ENCODE measurements at regions not wholly inside any gene's neighbourhood (a gene's known extent, or its start where the extent isn't known, plus 50 kb on each side); places are given as distances from the start of the nearest gene placed in this dataset.

DNA sequence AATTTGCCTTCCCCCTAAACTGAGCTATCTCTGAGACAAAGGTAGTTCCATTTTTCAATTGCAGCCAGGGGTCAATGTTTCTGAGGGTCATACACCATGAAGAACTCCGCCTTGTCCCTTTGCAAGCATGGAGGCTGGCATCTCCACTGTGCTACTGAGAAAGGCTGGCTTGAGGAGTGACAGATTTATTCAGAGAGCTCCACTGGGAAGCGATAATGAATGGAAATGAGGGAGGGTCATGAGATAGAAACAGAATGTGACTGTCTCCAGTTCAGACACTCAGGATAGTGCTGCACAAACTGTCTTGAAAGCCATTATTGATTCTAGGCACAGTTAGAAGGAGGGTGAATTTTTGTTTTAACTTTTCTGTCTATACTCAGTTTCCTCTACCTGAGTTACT is 197.5 kb downstream of the ZNF326 start:
- WGBS (ENCODE audit: low lambda C conversion rate, missing lambda C conversion rate): 100% methylated on average over 2 of the region's 2 CpGs

GRCh38 chr1:90190523-90190922 is 195.6 kb downstream of the ZNF326 start:
- Histone ChIP-seq H3K9me3 (ENCODE audit: low read depth) (no peaks in the 10 kb centered on the region), H3K4me1 (ENCODE audit: insufficient read depth) (no peaks in the 10 kb centered on the region), H3K79me2 (no peaks in the 10 kb centered on the region), H3K27me3 (no peaks in the 10 kb centered on the region), H3K27ac (no peak overlapping the region), H3K4me3 (no peak overlapping the region), H3K4me2 (no peak overlapping the region), H4K20me1 (ENCODE audit: insufficient read depth, poor library complexity, severe bottlenecking) (no peaks in the 10 kb centered on the region), H2AFZ (no peak overlapping the region), H3K9me2 (replicated peaks; ENCODE audit: insufficient read depth) (no peaks in the 10 kb centered on the region), H3K36me3 (replicated peaks; ENCODE audit: insufficient read depth, low read depth) (no peaks in the 10 kb centered on the region)
- TF ChIP-seq EZH2 (IDR thresholded peaks at IDR 0.05; ENCODE audit: borderline replicate concordance) (no peak), EZH2phosphoT487 (IDR thresholded peaks at IDR 0.05; ENCODE audit: low read depth, severe bottlenecking, unreplicated experiment) (no peak), CTCF (IDR thresholded peaks at IDR 0.05; ENCODE audit: poor library complexity) (no peak)
- DNase-seq (ENCODE audit: low spot score): no peak

More for the DNA sequence above, 197.5 kb downstream of the ZNF326 start:
- Histone ChIP-seq H3K4me3 (no peak overlapping the region), H3K9me3 (ENCODE audit: low read depth) (no peaks in the 10 kb centered on the region), H4K20me1 (ENCODE audit: insufficient read depth, poor library complexity, severe bottlenecking) (no peaks in the 10 kb centered on the region), H3K27me3 (peaks cover 5% of the 10 kb centered on the region), H3K4me2 (no peak overlapping the region), H3K9me2 (replicated peaks; ENCODE audit: insufficient read depth) (no peaks in the 10 kb centered on the region), H3K4me1 (ENCODE audit: insufficient read depth) (no peaks in the 10 kb centered on the region), H2AFZ (no peak overlapping the region), H3K79me2 (no peaks in the 10 kb centered on the region), H3K36me3 (replicated peaks; ENCODE audit: insufficient read depth, low read depth) (no peaks in the 10 kb centered on the region), H3K27ac (no peak overlapping the region)
- TF ChIP-seq EZH2phosphoT487 (IDR thresholded peaks at IDR 0.05; ENCODE audit: low read depth, severe bottlenecking, unreplicated experiment) (no peak), CTCF (IDR thresholded peaks at IDR 0.05; ENCODE audit: poor library complexity) (no peak), EZH2 (IDR thresholded peaks at IDR 0.05; ENCODE audit: borderline replicate concordance) (no peak)
- no peak for DNase-seq (ENCODE audit: low spot score)

DNA sequence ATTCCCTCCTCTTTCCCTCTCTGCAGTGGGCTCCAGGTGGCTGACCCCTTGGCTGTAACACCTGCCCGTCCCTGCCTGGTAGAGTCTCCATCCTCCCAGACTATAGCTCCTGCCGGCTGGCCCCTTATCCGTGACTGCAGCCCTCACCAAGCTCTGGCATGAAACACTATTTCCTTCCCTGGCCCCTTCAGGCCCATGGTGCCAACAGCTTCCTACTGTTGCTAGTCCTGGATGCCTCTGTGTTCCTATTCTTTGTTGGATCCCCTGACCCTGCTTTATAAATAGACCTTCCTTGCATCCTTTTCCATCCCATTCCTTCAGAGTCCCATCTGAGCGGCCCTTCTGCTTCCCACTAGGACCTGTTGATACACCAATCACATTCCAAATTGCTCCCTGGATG is 195.0 kb downstream of the ZNF326 start:
- Histone ChIP-seq H2AFZ (no peak overlapping the region), H3K27me3 (no peaks in the 10 kb centered on the region), H3K36me3 (replicated peaks; ENCODE audit: insufficient read depth, low read depth) (no peaks in the 10 kb centered on the region), H3K9me2 (replicated peaks; ENCODE audit: insufficient read depth) (no peaks in the 10 kb centered on the region), H3K4me1 (ENCODE audit: insufficient read depth) (no peaks in the 10 kb centered on the region), H3K4me2 (no peak overlapping the region), H3K4me3 (no peak overlapping the region), H3K79me2 (no peaks in the 10 kb centered on the region), H3K9me3 (ENCODE audit: low read depth) (no peaks in the 10 kb centered on the region), H3K27ac (no peak overlapping the region), H4K20me1 (ENCODE audit: insufficient read depth, poor library complexity, severe bottlenecking) (no peaks in the 10 kb centered on the region)
- WGBS (ENCODE audit: low lambda C conversion rate, missing lambda C conversion rate): 91% methylated on average over 4 of the region's 4 CpGs
- TF ChIP-seq CTCF (IDR thresholded peaks at IDR 0.05; ENCODE audit: poor library complexity) (no peak), EZH2phosphoT487 (IDR thresholded peaks at IDR 0.05; ENCODE audit: low read depth, severe bottlenecking, unreplicated experiment) (no peak), EZH2 (IDR thresholded peaks at IDR 0.05; ENCODE audit: borderline replicate concordance) (no peak)
- DNase-seq (ENCODE audit: low spot score): no peak

DNA sequence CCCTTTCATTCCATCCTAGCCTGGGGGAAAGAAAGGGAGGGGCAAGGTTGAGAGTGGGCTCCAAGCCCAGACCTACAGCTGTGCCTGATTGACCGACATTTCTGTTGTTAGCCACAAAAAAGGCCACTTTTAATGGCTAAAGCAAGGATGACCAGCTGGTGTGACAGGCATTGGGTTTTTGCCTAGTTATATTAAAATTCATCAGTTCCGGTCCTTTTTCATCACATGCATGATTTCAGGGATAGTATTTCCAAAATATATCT is 192.3 kb downstream of the ZNF326 start:
- WGBS (ENCODE audit: low lambda C conversion rate, missing lambda C conversion rate): 68% methylated on average over 2 of the region's 2 CpGs
- DNase-seq (ENCODE audit: low spot score): no peak
- no peaks in the 10 kb centered on the region for H3K4me1 ChIP-seq (ENCODE audit: insufficient read depth)
- no peak overlapping the region for H3K27ac ChIP-seq
- H3K27me3 ChIP-seq: no peaks in the 10 kb centered on the region
- H3K9me2 ChIP-seq (replicated peaks; ENCODE audit: insufficient read depth): no peaks in the 10 kb centered on the region
- no peak for TF ChIP-seq EZH2phosphoT487 (IDR thresholded peaks at IDR 0.05; ENCODE audit: low read depth, severe bottlenecking, unreplicated experiment)
- TF ChIP-seq EZH2 (IDR thresholded peaks at IDR 0.05; ENCODE audit: borderline replicate concordance): no peak
- no peak for TF ChIP-seq CTCF (IDR thresholded peaks at IDR 0.05; ENCODE audit: poor library complexity)
- no peaks in the 10 kb centered on the region for H3K79me2 ChIP-seq
- no peak overlapping the region for H3K4me2 ChIP-seq
- no peaks in the 10 kb centered on the region for H3K36me3 ChIP-seq (replicated peaks; ENCODE audit: insufficient read depth, low read depth)
- H3K4me3 ChIP-seq: no peak overlapping the region
- no peaks in the 10 kb centered on the region for H3K9me3 ChIP-seq (ENCODE audit: low read depth)
- H2AFZ ChIP-seq: no peak overlapping the region
- no peaks in the 10 kb centered on the region for H4K20me1 ChIP-seq (ENCODE audit: insufficient read depth, poor library complexity, severe bottlenecking)
